ENCODE measurements at regions not wholly inside any gene's neighbourhood (a gene's known extent, or its start where the extent isn't known, plus 50 kb on each side); places are given as distances from the start of the nearest gene placed in this dataset.

DNA sequence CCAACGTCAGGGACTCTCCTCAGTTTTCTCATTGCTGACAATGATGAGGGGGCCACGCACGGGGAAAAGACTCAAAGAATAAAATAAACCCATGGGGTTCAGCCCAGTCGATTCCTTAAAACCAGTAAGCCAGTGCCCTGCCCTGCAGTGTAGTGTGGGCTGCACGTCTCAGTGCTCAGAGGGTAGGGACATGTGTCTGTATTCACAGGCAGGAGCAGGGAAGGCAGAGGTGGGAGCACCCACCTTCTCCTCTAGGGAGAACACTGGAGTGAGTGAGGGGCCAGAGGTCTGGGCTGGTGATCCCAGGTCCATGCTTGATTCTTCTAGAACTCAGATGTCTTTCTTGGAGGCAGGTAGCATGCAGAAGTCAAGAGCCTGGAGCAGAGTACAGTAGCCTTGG, 303.6 kb downstream of the MATN1 start:
- ATAC-seq = no peak
- Histone ChIP-seq H3K36me3 (ENCODE audit: low read depth) (no peaks in the 10 kb centered on the region), H3K9me3 (no peaks in the 10 kb centered on the region), H3K4me3 (no peak overlapping the region), H3K4me1 (ENCODE audit: low read depth) (no peaks in the 10 kb centered on the region)
- intact Hi-C loops (cut with DNase I, micrococcal nuclease) = no loop called here
- TF ChIP-seq, protein P1, sequence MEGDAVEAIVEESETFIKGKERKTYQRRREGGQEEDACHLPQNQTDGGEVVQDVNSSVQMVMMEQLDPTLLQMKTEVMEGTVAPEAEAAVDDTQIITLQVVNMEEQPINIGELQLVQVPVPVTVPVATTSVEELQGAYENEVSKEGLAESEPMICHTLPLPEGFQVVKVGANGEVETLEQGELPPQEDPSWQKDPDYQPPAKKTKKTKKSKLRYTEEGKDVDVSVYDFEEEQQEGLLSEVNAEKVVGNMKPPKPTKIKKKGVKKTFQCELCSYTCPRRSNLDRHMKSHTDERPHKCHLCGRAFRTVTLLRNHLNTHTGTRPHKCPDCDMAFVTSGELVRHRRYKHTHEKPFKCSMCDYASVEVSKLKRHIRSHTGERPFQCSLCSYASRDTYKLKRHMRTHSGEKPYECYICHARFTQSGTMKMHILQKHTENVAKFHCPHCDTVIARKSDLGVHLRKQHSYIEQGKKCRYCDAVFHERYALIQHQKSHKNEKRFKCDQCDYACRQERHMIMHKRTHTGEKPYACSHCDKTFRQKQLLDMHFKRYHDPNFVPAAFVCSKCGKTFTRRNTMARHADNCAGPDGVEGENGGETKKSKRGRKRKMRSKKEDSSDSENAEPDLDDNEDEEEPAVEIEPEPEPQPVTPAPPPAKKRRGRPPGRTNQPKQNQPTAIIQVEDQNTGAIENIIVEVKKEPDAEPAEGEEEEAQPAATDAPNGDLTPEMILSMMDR (IDR thresholded peaks at IDR 0.05) = no peak
- no peak for DNase-seq

DNA sequence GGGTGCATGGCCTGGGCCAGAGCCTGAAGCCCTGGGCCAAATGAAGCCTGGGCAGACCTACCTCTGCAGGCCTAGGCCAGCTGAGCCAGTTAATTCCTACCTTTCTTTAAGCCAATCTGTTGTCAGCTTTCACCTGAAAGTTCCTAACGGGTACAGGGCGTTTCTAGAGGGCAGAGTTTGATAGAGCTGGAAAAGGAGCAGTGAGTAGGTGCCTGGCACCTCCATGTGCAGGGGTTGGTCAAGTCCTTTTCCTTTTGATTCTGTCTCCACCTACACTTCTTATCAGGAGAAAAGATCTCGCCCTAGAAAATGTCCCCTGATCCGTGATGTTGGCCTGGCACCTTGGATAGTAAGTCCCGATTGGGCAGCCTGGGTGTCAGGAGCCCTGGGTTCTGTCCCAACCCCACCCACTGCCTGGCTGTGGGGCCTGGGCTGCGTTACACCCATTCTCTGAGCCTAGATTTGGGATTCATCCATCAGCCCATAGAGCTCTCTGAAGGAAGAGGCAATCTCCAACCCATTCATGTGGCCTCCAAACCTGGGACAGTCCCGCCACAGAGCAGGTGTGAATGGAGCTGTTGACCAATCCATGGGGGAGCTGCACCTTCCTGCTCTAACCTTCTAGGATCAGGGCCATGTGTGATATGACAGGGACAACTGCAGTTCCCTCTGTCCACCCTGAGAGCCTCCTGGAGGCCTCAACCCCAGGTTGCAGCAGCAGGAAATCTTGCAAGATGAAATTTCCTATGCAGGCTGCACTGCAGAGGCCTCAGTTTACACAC, 304.3 kb downstream of the MATN1 start:
- no peak for ATAC-seq
- no peak for DNase-seq
- H3K36me3 ChIP-seq (ENCODE audit: low read depth) = no peaks in the 10 kb centered on the region

DNA sequence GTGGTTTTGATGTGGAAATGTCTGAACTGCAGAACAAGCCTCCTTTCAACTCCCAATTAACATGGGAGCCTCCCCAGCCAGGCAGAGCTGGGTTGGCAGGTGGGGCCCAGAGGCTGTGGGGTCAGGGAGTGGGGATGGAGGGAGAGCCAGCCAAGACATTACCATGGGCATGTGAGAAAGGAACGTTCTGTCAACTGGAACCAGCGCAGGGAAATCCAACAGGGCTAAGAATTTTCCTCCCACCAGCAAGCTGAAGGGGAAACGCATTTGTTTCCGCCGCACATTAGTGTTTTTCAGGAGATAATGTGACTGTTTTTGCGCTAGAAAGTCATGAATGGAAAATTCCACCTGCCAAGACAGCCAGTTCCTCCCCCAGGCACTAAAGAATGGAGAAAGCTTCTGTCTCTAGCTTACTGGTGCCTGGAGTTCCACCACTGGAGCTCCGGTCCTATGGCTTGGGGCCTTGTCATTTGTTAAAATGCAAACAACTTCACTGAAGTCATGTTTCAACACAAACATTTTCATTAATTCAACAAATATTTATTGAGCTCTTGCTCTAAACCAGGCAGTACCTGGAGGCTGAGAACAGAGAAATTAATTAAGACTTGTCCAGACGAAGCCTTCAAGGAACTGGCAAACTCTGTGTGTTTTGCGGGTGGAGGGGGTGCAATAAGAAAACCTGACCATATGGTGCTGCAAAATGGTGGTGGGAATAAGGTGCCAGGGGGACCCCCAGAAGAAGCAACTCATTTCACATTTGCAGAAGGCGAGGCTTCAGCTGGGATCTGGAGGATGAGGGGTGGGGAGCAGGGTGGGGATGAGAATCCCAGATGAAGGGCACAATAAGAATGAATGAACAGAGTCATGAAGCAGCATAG, 305.1 kb downstream of the MATN1 start:
- no peak for ATAC-seq
- H3K4me1 ChIP-seq (ENCODE audit: low read depth) = no peaks in the 10 kb centered on the region
- DNase-seq = no peak
- TF ChIP-seq, protein P1 (IDR thresholded peaks at IDR 0.05) = no peak
- intact Hi-C loops (cut with DNase I, micrococcal nuclease) = no loop called here
- no peak overlapping the region for H3K4me3 ChIP-seq
- H3K36me3 ChIP-seq (ENCODE audit: low read depth) = no peaks in the 10 kb centered on the region
- no peaks in the 10 kb centered on the region for H3K9me3 ChIP-seq

More for the DNA sequence above, 304.3 kb downstream of the MATN1 start:
- Histone ChIP-seq H3K4me3 (no peak overlapping the region), H3K4me1 (ENCODE audit: low read depth) (no peaks in the 10 kb centered on the region), H3K9me3 (no peaks in the 10 kb centered on the region)
- TF ChIP-seq, protein P1 (IDR thresholded peaks at IDR 0.05) = no peak
- intact Hi-C loops (cut with DNase I, micrococcal nuclease) = no loop called here

DNA sequence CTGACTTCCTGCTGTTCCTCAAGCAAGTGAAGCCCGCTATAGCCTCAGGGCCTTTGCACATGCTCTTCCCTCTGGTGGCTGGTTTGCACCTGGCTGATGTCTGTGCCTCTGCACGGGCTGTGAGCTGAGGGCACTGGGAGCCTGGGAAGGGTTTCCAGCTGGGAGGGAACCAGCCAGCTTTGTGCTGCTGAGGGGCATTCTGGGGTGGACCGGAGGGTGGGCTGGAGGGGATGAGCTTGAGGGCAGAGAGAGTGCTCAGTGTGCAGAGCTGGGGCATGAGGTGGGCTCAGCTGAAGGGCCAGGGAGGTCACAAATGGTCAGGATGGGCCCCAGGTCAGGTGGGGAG, 305.7 kb downstream of the MATN1 start:
- Histone ChIP-seq H3K36me3 (ENCODE audit: low read depth) (no peaks in the 10 kb centered on the region), H3K9me3 (no peaks in the 10 kb centered on the region), H3K4me1 (ENCODE audit: low read depth) (no peaks in the 10 kb centered on the region), H3K4me3 (no peak overlapping the region)
- DNase-seq (no peak), ATAC-seq (no peak)
- intact Hi-C loops (cut with DNase I, micrococcal nuclease) = no loop called here
- TF ChIP-seq, protein P1 (IDR thresholded peaks at IDR 0.05) = no peak

DNA sequence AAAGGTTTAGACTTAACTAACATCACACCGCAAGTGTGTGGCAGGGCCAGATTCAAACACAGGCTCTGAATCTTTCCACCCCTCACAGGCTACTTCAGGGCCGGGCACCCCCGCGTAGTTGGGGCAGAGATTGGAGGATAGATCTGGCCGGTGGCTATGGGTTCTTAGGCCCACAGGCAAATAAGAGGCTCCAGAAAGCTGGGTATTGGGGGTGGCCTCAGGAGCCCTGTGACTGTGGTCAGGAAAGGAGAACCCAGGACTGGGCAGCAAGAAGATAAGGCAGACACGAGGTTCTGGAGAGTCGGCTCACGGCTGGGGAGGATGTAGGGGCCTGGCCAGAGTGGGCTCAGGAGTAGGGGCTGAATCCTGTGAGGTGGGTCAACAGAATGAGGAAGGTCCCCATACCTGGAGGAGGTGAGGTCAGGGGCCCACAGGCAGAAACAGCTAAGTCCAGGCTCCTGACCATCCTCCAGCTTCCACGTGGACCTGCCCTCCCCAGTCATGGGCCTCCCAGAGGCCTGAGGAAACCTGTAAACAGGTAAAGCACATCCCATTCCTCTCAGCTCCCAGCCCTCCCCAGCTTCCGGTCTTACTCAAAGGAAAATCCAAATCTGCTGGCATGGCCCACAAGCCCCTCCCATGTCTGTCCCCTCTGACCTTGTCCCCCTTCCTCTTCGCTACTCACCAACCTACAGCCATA, 306.2 kb downstream of the MATN1 start:
- ATAC-seq (no peak), DNase-seq (no peak)
- no peak overlapping the region for H3K4me3 ChIP-seq
- intact Hi-C loops (cut with DNase I, micrococcal nuclease) = no loop called here
- no peaks in the 10 kb centered on the region for H3K4me1 ChIP-seq (ENCODE audit: low read depth)
- H3K9me3 ChIP-seq = no peaks in the 10 kb centered on the region
- TF ChIP-seq, protein P1 (IDR thresholded peaks at IDR 0.05) = no peak
- H3K36me3 ChIP-seq (ENCODE audit: low read depth) = no peaks in the 10 kb centered on the region

Measured in mucosa of descending colon (tissue), 3 donors.